ENCODE measurements at regions not wholly inside any gene's neighbourhood (a gene's known extent, or its start where the extent isn't known, plus 50 kb on each side); places are given as distances from the start of the nearest gene placed in this dataset.

GRCh38 chr12:18207266-18207665 lies 54.1 kb upstream of the PIK3C2G start:
- H2BK20ac ChIP-seq (ENCODE audit: low read depth, low read length, poor library complexity, severe bottlenecking), result no peak overlapping the region
- H3K18ac ChIP-seq (ENCODE audit: insufficient read length, low read depth, low read length), result no peak overlapping the region
- no peaks in the 10 kb centered on the region for H3K79me1 ChIP-seq (ENCODE audit: insufficient read depth, low read depth, low read length, poor library complexity, severe bottlenecking)
- no peak overlapping the region for H2BK12ac ChIP-seq (ENCODE audit: insufficient read length, low read depth, low read length)
- H3K56ac ChIP-seq (ENCODE audit: insufficient read length, low read depth, low read length), result no peak overlapping the region
- H3K14ac ChIP-seq (ENCODE audit: insufficient read depth, low read length), result no peak overlapping the region
- no peak overlapping the region; a peak in 1 of 7 replicates for H3K27ac Mint-ChIP-seq
- no peak overlapping the region for H3K9ac ChIP-seq (ENCODE audit: extremely low read depth, insufficient read length, low read length)
- H2BK120ac ChIP-seq (ENCODE audit: low read depth, low read length, poor library complexity, severe bottlenecking), result no peak overlapping the region
- no peaks in the 10 kb centered on the region for H3K4me1 ChIP-seq (ENCODE audit: insufficient read depth, low read length)
- H4K8ac ChIP-seq (replicated peaks; ENCODE audit: insufficient read length, low read depth, low read length), result no peak overlapping the region
- no peaks in the 10 kb centered on the region for H3K36me3 Mint-ChIP-seq (ENCODE audit: insufficient read depth in 1 of 3, low read depth in 3 of 3)
- H2AK5ac ChIP-seq (ENCODE audit: insufficient read length, low read length), result no peak overlapping the region
- H4K20me1 ChIP-seq (ENCODE audit: control insufficient read depth, insufficient read depth, insufficient read length), result no peaks in the 10 kb centered on the region
- no peak overlapping the region for H3K23ac ChIP-seq (ENCODE audit: insufficient read length, low read depth, low read length)
- no peaks in the 10 kb centered on the region for H3K27me3 Mint-ChIP-seq (ENCODE audit: low read depth)
- no peak overlapping the region for H2BK15ac ChIP-seq (ENCODE audit: low read depth, low read length)
- H4K5ac ChIP-seq (ENCODE audit: insufficient read length, low read depth, low read length), result no peak overlapping the region
- no peaks in the 10 kb centered on the region for H3K27me3 ChIP-seq (ENCODE audit: insufficient read depth, low read length)
- H4K91ac ChIP-seq (ENCODE audit: insufficient read length, low read depth, low read length), result no peak overlapping the region
- no peak overlapping the region for H2AFZ ChIP-seq (ENCODE audit: low read length)
- H3K4me2 ChIP-seq (ENCODE audit: insufficient read depth, insufficient read length, low read length), result no peak overlapping the region
- no peak overlapping the region for H3K27ac ChIP-seq (ENCODE audit: insufficient read length, low read depth, low read length)
- H2BK5ac ChIP-seq (ENCODE audit: insufficient read length, low read length), result no peak overlapping the region
- no peaks in the 10 kb centered on the region for H3K9me3 ChIP-seq (ENCODE audit: control insufficient read depth, low read depth, low read length)
- H3K4ac ChIP-seq (ENCODE audit: low read depth, low read length), result no peak overlapping the region
- H3K23me2 ChIP-seq (ENCODE audit: insufficient read length, low read depth, low read length, poor library complexity, severe bottlenecking), result no peaks in the 10 kb centered on the region
- H3K9me3 Mint-ChIP-seq, result no peaks in the 10 kb centered on the region
- TF ChIP-seq, protein P1, sequence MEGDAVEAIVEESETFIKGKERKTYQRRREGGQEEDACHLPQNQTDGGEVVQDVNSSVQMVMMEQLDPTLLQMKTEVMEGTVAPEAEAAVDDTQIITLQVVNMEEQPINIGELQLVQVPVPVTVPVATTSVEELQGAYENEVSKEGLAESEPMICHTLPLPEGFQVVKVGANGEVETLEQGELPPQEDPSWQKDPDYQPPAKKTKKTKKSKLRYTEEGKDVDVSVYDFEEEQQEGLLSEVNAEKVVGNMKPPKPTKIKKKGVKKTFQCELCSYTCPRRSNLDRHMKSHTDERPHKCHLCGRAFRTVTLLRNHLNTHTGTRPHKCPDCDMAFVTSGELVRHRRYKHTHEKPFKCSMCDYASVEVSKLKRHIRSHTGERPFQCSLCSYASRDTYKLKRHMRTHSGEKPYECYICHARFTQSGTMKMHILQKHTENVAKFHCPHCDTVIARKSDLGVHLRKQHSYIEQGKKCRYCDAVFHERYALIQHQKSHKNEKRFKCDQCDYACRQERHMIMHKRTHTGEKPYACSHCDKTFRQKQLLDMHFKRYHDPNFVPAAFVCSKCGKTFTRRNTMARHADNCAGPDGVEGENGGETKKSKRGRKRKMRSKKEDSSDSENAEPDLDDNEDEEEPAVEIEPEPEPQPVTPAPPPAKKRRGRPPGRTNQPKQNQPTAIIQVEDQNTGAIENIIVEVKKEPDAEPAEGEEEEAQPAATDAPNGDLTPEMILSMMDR (conservative IDR thresholded peaks at IDR 0.05), result no peak
- H3K4me1 Mint-ChIP-seq, result peaks cover 0 to 4% of the 10 kb centered on the region in 2 experiments; a peak in 2 of 4 replicates
- no peaks in the 10 kb centered on the region for H3K79me2 ChIP-seq (ENCODE audit: insufficient read depth, low read length)
- no peak for DNase-seq
- no peak overlapping the region for H3K4me3 Mint-ChIP-seq
- no peak overlapping the region for H3T11ph ChIP-seq (ENCODE audit: low read length)

Data from H9 (cell line).